ENCODE measurements at regions not wholly inside any gene's neighbourhood (a gene's known extent, or its start where the extent isn't known, plus 50 kb on each side); places are given as distances from the start of the nearest gene placed in this dataset.

DNA sequence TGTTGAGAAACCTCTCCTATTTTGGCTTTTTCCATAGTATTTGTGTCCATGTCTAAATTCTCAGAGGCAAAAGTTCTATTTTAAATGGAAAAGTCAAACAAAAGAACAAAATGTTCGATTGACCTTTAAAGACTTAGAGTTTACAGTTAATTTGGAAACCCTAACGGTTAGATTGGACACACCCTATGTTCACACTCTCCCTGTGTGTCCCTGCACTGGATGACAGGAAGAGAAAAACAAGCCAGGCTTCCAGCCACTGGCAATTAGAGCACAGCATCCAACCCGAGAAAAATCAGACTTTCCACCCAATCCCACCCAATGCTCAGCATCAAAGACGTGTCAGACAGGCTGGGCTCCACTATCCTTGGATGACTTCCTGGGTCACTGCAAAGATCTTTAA lies 241.3 kb downstream of the TBXT start:
- no peak overlapping the region for H3K4me3 ChIP-seq
- no peak for ATAC-seq (replicated peaks in 6 of 8)
- WGBS, 10 experiments, result 0 to 75% (median 27%) methylated on average over 1 to 4 of the region's 4 CpGs; no CpG with 5 or more reads in 1 of the 10 experiments
- H3K4me1 ChIP-seq (replicated peaks in 1 of 2), result no peaks in the 10 kb centered on the region
- H3K27ac ChIP-seq, result no peak overlapping the region
- in situ Hi-C loops (cut with MboI; ENCODE audit: low pct_unique_long_range_greater_than_20kb in 2 of 9, low sequenced_read_pairs in 9 of 9, unreplicated experiment in 9 of 9), result no loop called here

- in situ Hi-C loops (cut with MboI; ENCODE audit: low pct_unique_long_range_greater_than_20kb in 2 of 9, low sequenced_read_pairs in 9 of 9, unreplicated experiment in 9 of 9), result no loop called here
- Histone ChIP-seq H3K4me3 (no peak overlapping the region), H3K4me1 (replicated peaks in 1 of 2) (no peaks in the 10 kb centered on the region), H3K27ac (no peak overlapping the region)
- no peak for ATAC-seq (replicated peaks in 6 of 8)
- 0 to 56% (median 20%) methylated on average over 1 of the region's 1 CpG; no CpG with 5 or more reads in 5 of the 10 experiments for WGBS, 10 experiments
Measured at GRCh38 chr6:165925474-165926156, 242.0 kb downstream of the TBXT start.

DNA sequence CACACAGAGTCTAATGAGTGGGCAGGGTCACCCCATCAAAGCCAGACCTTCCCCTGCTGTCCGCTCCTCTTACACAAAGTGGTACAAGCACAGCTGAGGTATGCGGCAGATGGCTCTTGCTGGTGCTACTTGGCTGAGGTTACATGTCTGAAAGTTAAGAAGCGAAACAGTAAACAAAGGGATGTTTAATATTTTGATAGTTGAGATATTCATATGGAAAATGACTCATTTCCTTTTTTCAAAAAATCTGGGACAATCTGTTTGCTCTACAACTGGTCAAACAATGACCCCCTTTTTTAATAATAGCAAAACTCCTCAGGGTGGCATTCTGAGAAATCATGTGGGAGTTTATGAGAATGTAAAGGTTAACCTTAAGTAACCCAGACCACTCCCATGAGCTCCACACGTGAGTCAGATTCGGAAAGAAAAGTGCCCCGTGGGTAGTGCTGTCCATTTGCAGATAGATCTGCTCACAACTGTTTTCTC lies 245.3 kb downstream of the TBXT start:
- Histone ChIP-seq H3K4me1 (replicated peaks in 1 of 2) (no peaks in the 10 kb centered on the region), H3K27ac (no peak overlapping the region), H3K4me3 (no peak overlapping the region)
- no peak for ATAC-seq (replicated peaks in 6 of 8)
- 27 to 94% (median 74%) methylated on average over 2 to 5 of the region's 6 CpGs; no CpG with 5 or more reads in 2 of the 10 experiments for WGBS, 10 experiments
- in situ Hi-C loops (cut with MboI; ENCODE audit: low pct_unique_long_range_greater_than_20kb in 2 of 9, low sequenced_read_pairs in 9 of 9, unreplicated experiment in 9 of 9), result no loop called here

- no peak for ATAC-seq (replicated peaks in 6 of 8)
Measured at GRCh38 chr6:165920896-165921671, 246.6 kb downstream of the TBXT start.

DNA sequence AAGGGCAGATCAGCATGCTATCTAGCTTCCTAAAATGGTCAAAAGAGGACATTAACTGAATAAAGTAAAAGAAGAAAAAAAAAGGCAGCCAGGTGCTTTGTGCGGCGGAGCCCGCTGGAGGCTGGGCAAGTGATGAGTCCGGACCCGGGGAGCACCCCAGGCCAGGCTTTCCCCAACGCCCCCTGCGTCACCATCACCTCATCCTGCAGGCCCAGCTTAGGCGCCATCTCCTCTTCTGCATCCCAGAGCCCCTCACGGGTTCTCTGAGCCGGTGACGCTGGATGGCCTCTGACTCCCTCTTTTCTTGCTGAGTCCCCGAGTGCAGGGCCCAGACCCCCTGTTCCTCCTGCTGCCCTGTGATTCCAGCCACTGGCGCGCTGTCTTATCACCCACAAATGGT lies 250.1 kb downstream of the TBXT start:
- no peaks in the 10 kb centered on the region for H3K4me1 ChIP-seq (replicated peaks in 1 of 2)
- 40 to 100% (median 83%) methylated on average over 1 to 11 of the region's 14 CpGs for WGBS, 10 experiments
- no peak for ATAC-seq (replicated peaks in 6 of 8)
- H3K27ac ChIP-seq, result no peak overlapping the region
- H3K4me3 ChIP-seq, result no peak overlapping the region
- in situ Hi-C loops (cut with MboI; ENCODE audit: low pct_unique_long_range_greater_than_20kb in 2 of 9, low sequenced_read_pairs in 9 of 9, unreplicated experiment in 9 of 9), result no loop called here

More at GRCh38 chr6:165920896-165921671, 246.6 kb downstream of the TBXT start:
- in situ Hi-C loops (cut with MboI; ENCODE audit: low pct_unique_long_range_greater_than_20kb in 2 of 9, low sequenced_read_pairs in 9 of 9, unreplicated experiment in 9 of 9), result no loop called here
- Histone ChIP-seq H3K4me3 (no peak overlapping the region), H3K27ac (no peak overlapping the region), H3K4me1 (replicated peaks in 1 of 2) (no peaks in the 10 kb centered on the region)
- WGBS, 10 experiments, result 0 to 80% (median 40%) methylated on average over 1 to 3 of the region's 4 CpGs; no CpG with 5 or more reads in 1 of the 10 experiments

DNA sequence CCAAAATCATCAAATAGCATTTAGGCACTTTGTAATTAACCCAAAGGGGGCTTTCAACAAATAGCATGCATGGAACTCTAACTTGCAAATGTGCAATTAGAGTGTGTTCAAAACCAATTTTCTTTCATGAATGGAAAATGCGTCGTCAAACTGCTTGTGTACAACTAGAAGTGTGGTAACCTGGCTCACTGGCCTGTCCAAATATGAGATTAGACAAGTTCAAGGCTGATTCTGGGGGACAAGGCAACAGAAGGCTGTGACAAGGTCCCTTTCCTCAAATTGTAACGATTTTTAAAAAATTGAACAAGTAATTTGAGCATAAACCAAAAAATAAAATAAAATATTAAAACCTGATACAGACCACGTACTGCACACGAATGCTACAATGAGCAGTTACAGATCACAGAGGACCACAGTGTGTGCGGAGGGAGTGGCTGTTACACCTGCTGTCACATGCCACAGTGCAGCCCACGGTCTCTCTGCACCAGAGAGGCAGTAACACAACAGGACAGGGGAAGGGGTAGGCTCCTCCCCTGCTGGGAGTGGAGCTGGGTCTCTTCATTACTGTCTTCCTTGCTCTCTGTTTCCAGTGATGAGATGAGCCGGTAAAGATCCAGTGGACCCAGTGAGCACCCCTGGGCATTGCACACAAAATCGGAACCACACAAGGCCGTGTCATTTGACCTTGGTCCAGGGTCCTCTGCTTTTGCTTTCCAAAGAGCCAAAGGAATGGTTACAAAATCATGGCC lies 252.2 kb upstream of the PDE10A start:
- ATAC-seq (replicated peaks in 6 of 8), result no peak
- in situ Hi-C loops (cut with MboI; ENCODE audit: low pct_unique_long_range_greater_than_20kb in 2 of 9, low sequenced_read_pairs in 9 of 9, unreplicated experiment in 9 of 9), result no loop called here
- H3K4me1 ChIP-seq (replicated peaks in 1 of 2), result no peaks in the 10 kb centered on the region
- 27 to 96% (median 77%) methylated on average over 2 to 7 of the region's 10 CpGs for WGBS, 10 experiments
- no peak overlapping the region for H3K4me3 ChIP-seq
- no peak overlapping the region for H3K27ac ChIP-seq

GRCh38 chr6:165913676-165914570 lies 250.9 kb upstream of the PDE10A start:
- in situ Hi-C loops (cut with MboI; ENCODE audit: low pct_unique_long_range_greater_than_20kb in 2 of 9, low sequenced_read_pairs in 9 of 9, unreplicated experiment in 9 of 9), result no loop called here
- WGBS, 10 experiments, result 14 to 97% (median 90%) methylated on average over 2 to 7 of the region's 8 CpGs; no CpG with 5 or more reads in 1 of the 10 experiments
- Histone ChIP-seq H3K27ac (no peak overlapping the region), H3K4me1 (replicated peaks in 1 of 2) (no peaks in the 10 kb centered on the region), H3K4me3 (no peak overlapping the region)
- no peak for ATAC-seq (replicated peaks in 6 of 8)

GRCh38 chr6:165910184-165910966 lies 247.3 kb upstream of the PDE10A start:
- WGBS, 10 experiments, result 23 to 96% (median 86%) methylated on average over 2 to 11 of the region's 11 CpGs; no CpG with 5 or more reads in 1 of the 10 experiments
- H3K27ac ChIP-seq, result no peak overlapping the region

GRCh38 chr6:165906736-165907135 lies 243.7 kb upstream of the PDE10A start:
- WGBS, 10 experiments, result 50 to 100% (median 83%) methylated on average over 1 to 5 of the region's 7 CpGs; no CpG with 5 or more reads in 2 of the 10 experiments
- no peak for ATAC-seq (replicated peaks in 6 of 8)
- no peak overlapping the region for H3K4me3 ChIP-seq
- no peak overlapping the region for H3K27ac ChIP-seq
- H3K4me1 ChIP-seq (replicated peaks in 1 of 2), result no peaks in the 10 kb centered on the region
- in situ Hi-C loops (cut with MboI; ENCODE audit: low pct_unique_long_range_greater_than_20kb in 2 of 9, low sequenced_read_pairs in 9 of 9, unreplicated experiment in 9 of 9), result no loop called here

More at GRCh38 chr6:165910184-165910966, 247.3 kb upstream of the PDE10A start:
- peak in 1 of 8 experiments; percentile 85 for ATAC-seq (replicated peaks in 6 of 8)
- no peaks in the 10 kb centered on the region for H3K4me1 ChIP-seq (replicated peaks in 1 of 2)
- H3K4me3 ChIP-seq, result no peak overlapping the region
- in situ Hi-C loops (cut with MboI; ENCODE audit: low pct_unique_long_range_greater_than_20kb in 2 of 9, low sequenced_read_pairs in 9 of 9, unreplicated experiment in 9 of 9), result no loop called here

- in situ Hi-C loops (cut with MboI; ENCODE audit: low pct_unique_long_range_greater_than_20kb in 2 of 9, low sequenced_read_pairs in 9 of 9, unreplicated experiment in 9 of 9), result no loop called here
- no peak for ATAC-seq (replicated peaks in 6 of 8)
- no peak overlapping the region for H3K4me3 ChIP-seq
- no peaks in the 10 kb centered on the region for H3K4me1 ChIP-seq (replicated peaks in 1 of 2)
- 0 to 100% (median 36%) methylated on average over 1 of the region's 2 CpGs; no CpG with 5 or more reads in 2 of the 10 experiments for WGBS, 10 experiments
- H3K27ac ChIP-seq, result no peak overlapping the region
Measured at GRCh38 chr6:165905744-165906143, 242.7 kb upstream of the PDE10A start.

GRCh38 chr6:165900970-165901369 lies 237.9 kb upstream of the PDE10A start:
- no peak for ATAC-seq (replicated peaks in 6 of 8)
- in situ Hi-C loops (cut with MboI; ENCODE audit: low pct_unique_long_range_greater_than_20kb in 2 of 9, low sequenced_read_pairs in 9 of 9, unreplicated experiment in 9 of 9), result no loop called here
- WGBS, 10 experiments, result 0 to 93% (median 79%) methylated on average over 3 to 10 of the region's 10 CpGs; no CpG with 5 or more reads in 4 of the 10 experiments
- Histone ChIP-seq H3K4me3 (no peak overlapping the region), H3K27ac (no peak overlapping the region), H3K4me1 (replicated peaks in 1 of 2) (no peaks in the 10 kb centered on the region)
